ENCODE measurements at regions not wholly inside any gene's neighbourhood (a gene's known extent, or its start where the extent isn't known, plus 50 kb on each side); places are given as distances from the start of the nearest gene placed in this dataset.

DNA sequence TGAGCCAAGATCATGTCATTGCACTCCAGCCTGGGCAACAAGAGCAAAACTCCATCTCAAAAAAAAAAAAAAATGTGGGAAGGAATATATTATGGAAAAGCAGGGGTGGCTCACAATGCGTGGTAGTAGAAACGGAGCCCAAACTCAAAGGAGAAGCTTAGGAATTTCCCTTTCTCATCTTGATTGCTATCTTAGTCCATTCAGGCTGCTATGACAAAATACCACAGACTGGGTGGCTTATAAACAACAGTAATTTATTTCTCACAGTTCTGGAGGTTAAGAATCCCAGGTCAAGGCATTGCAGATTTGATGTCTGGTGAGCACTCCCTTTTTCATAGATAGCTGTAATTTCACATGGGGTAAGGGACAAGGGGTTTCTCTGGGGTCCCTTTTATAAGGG lies 153.8 kb upstream of the KRR1 start:
- TF ChIP-seq YY1 (IDR thresholded peaks at IDR 0.05; ENCODE audit: low read depth) (no peak), EP300 (IDR thresholded peaks at IDR 0.05; ENCODE audit: borderline replicate concordance) (no peak), REST (IDR thresholded peaks at IDR 0.05; ENCODE audit: low read depth) (no peak), TCF12 (IDR thresholded peaks at IDR 0.05; ENCODE audit: low read depth) (no peak), NFIC (IDR thresholded peaks at IDR 0.05) (no peak), USF1 (IDR thresholded peaks at IDR 0.05) (no peak), TEAD4 (IDR thresholded peaks at IDR 0.05) (no peak), RAD21 (IDR thresholded peaks at IDR 0.05; ENCODE audit: low read depth) (no peak), FOXM1 (IDR thresholded peaks at IDR 0.05; ENCODE audit: borderline replicate concordance, low read depth) (no peak)
- TF ChIP-seq, protein P1, sequence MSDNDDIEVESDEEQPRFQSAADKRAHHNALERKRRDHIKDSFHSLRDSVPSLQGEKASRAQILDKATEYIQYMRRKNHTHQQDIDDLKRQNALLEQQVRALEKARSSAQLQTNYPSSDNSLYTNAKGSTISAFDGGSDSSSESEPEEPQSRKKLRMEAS (IDR thresholded peaks at IDR 0.05): no peak

Data from Ishikawa (cell line).